Type B pancreatic cell (in vitro differentiated cells): ENCODE measurements at regions not wholly inside any gene's neighbourhood (a gene's known extent, or its start where the extent isn't known, plus 50 kb on each side); places are given as distances from the start of the nearest gene placed in this dataset.

Experiments
- DNase-seq: peaks from one replicate; pipeline ENCODE4 v3.0.0; 2021; ENCODE audit warnings: mixed read lengths; ENCODE audit not compliant: unreplicated experiment; ENCODE audit errors: extremely low spot score
- H3K27ac Mint-ChIP-seq: 2 replicates; pipeline ENCODE4 v1.8.0; 2021; ENCODE audit warnings: mild to moderate bottlenecking, mixed read lengths
- H3K27me3 Mint-ChIP-seq: 2 replicates; pipeline ENCODE4 v1.8.0; 2021; ENCODE audit warnings: mixed read lengths
- H3K36me3 Mint-ChIP-seq: 2 replicates; pipeline ENCODE4 v1.8.0; 2021; ENCODE audit warnings: mixed read lengths
- H3K4me1 Mint-ChIP-seq: one replicate; pipeline ENCODE4 v1.8.0; 2021; ENCODE audit warnings: mixed read lengths; ENCODE audit not compliant: unreplicated experiment
- H3K4me3 Mint-ChIP-seq: 2 replicates; pipeline ENCODE4 v1.8.0; 2021; ENCODE audit warnings: mild to moderate bottlenecking, mixed read lengths
- H3K9me3 Mint-ChIP-seq: 2 replicates; pipeline ENCODE4 v1.8.0; 2021; ENCODE audit warnings: mixed read lengths
- TF ChIP-seq, protein P1 (sequence below): fragments of 200-600 bp; sonication (generic); conservative IDR thresholded peaks from 2 replicates; pipeline ENCODE4 v1.5.0; 2021; ENCODE audit warnings: antibody characterized with exemption, mild to moderate bottlenecking

DNA sequence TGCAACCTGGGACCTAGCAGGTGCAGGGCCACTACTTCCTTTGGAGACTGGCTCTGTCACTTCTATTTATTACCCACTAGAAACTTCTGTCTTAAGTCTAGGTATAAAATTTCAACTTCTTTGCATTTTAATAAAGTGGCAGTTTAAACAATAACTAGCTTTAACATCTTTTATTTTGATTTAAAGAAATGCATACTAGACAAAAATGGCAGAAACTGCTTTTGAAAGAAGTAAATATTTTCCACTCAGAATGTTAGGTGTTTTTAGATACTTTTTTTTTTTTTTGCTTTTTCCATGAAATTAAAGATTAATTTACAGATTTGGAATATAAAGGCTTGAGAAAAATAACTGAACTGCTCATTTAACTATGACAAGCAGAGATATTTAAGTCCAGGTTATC is 1477.6 kb downstream of the KCNT2 start:
- no peaks in the 10 kb centered on the region for H3K4me1 Mint-ChIP-seq
- TF ChIP-seq, protein P1, sequence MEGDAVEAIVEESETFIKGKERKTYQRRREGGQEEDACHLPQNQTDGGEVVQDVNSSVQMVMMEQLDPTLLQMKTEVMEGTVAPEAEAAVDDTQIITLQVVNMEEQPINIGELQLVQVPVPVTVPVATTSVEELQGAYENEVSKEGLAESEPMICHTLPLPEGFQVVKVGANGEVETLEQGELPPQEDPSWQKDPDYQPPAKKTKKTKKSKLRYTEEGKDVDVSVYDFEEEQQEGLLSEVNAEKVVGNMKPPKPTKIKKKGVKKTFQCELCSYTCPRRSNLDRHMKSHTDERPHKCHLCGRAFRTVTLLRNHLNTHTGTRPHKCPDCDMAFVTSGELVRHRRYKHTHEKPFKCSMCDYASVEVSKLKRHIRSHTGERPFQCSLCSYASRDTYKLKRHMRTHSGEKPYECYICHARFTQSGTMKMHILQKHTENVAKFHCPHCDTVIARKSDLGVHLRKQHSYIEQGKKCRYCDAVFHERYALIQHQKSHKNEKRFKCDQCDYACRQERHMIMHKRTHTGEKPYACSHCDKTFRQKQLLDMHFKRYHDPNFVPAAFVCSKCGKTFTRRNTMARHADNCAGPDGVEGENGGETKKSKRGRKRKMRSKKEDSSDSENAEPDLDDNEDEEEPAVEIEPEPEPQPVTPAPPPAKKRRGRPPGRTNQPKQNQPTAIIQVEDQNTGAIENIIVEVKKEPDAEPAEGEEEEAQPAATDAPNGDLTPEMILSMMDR, result no peak
- no peaks in the 10 kb centered on the region for H3K36me3 Mint-ChIP-seq

DNA sequence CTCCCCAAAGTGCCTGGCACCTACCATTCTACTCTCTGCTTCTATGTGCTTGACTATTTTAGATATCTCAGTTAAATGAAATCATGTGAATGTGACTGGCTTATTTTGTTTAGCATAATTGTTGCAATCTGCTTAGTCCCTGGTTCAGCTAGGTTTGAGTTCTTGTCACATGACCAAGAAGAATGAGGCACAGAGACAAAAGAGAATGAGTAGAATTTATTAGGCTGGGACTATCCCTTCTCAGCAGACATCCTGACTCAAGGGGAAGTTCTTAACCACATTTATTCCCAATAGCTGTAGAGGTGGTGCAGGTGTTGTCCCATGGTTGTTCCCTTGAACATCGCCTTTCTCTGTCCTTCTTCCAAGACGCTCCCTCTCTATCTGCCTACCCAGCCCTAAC is 1485.7 kb downstream of the KCNT2 start:
- no peaks in the 10 kb centered on the region for H3K27me3 Mint-ChIP-seq
- no peaks in the 10 kb centered on the region for H3K36me3 Mint-ChIP-seq
- H3K27ac Mint-ChIP-seq, result no peak overlapping the region
- no peak for DNase-seq
- H3K4me3 Mint-ChIP-seq, result no peak overlapping the region
- no peaks in the 10 kb centered on the region for H3K9me3 Mint-ChIP-seq
- H3K4me1 Mint-ChIP-seq, result no peaks in the 10 kb centered on the region
- TF ChIP-seq, protein P1, result no peak

More for the DNA sequence above, 1477.6 kb downstream of the KCNT2 start:
- Mint-ChIP-seq H3K27me3 (no peaks in the 10 kb centered on the region), H3K27ac (no peak overlapping the region), H3K9me3 (no peaks in the 10 kb centered on the region), H3K4me3 (no peak overlapping the region)
- DNase-seq, result no peak

DNA sequence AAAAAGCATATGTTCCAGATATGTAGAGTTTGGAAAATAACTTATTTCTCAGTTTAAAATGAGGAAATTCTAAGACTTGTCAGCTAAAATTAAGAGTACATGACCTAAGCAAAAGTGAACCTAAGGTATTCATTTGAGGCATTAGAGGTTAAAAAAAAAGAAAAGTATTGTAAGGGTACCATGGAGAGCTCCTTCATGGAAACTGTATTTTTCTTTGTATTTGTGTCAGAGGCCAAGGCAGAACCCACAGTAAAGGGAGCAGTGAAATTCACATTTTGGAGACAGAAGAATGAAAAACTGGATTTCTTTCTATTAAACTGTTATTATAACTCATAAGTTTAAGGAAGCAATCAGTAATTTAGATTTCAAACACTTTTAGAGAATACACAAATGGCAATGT is 1494.8 kb downstream of the KCNT2 start:
- Mint-ChIP-seq H3K27ac (no peak overlapping the region), H3K4me1 (no peaks in the 10 kb centered on the region), H3K36me3 (no peaks in the 10 kb centered on the region), H3K4me3 (no peak overlapping the region), H3K27me3 (no peaks in the 10 kb centered on the region), H3K9me3 (no peaks in the 10 kb centered on the region)
- DNase-seq, result no peak
- TF ChIP-seq, protein P1, result no peak

DNA sequence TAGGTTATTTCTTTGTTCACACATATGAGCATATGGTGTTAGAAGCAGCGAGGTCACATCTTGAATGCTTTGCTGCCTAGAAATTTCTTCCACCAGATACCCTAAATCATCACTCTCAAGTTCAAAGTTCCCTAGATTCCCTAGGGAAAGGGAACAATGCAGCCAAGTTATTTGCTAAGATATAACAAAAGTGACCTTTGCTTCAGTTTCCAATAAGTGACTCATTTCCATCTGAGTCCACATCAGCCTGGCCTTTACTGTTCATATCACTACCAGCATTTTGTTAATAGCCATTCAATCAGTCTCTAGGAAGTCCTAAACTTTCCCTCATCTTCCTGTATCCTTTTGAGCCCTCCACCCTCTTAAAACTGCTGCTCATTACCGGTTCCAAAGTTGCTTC is 1502.5 kb downstream of the KCNT2 start:
- Mint-ChIP-seq H3K36me3 (no peaks in the 10 kb centered on the region), H3K27ac (no peak overlapping the region), H3K4me1 (no peaks in the 10 kb centered on the region), H3K9me3 (peaks cover 7% of the 10 kb centered on the region), H3K27me3 (no peaks in the 10 kb centered on the region), H3K4me3 (no peak overlapping the region)
- no peak for DNase-seq
- TF ChIP-seq, protein P1, result no peak

DNA sequence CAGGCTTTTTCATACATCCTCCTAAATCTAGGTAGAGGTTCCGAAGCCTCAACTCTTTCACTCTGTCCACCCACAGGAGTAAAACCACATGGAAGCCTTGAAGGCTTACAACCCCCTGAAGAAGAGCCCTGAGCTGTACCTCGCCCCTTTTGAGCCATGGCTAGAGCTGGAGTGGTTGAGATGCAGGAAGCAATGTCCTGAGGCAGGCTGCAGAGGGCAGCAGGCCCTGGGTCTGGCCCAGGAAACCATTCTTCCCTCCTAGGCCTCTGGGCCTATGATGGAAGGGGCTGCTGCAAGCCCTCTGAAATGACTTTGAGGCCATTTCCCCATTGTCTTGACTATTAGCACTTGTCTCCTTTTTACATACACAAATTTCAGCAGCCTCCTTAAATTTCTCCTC is 1503.0 kb downstream of the KCNT2 start:
- H3K4me1 Mint-ChIP-seq, result no peaks in the 10 kb centered on the region
- no peaks in the 10 kb centered on the region for H3K27me3 Mint-ChIP-seq
- H3K9me3 Mint-ChIP-seq, result peaks cover 7% of the 10 kb centered on the region
- TF ChIP-seq, protein P1, result no peak
- no peak overlapping the region for H3K4me3 Mint-ChIP-seq
- no peaks in the 10 kb centered on the region for H3K36me3 Mint-ChIP-seq
- no peak overlapping the region for H3K27ac Mint-ChIP-seq
- no peak for DNase-seq

DNA sequence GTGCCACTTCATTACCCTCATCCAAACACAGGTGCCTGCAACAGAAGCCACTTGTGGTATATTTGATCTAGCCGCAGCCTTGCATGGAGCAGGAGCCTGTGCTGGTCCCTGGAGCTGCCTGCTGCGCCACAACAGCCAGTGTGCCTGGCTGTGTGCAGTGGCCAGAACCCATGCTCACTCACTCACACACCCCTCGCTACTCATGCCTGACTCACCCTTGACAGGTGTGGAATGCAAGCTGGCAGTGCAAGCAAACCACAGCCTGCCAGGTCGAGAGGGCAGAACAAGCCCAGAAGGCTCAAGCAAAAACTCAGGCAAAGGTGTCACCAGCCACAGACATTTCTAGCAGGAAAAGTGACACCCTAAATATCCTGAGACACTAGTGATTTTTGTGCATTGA is 1510.9 kb downstream of the KCNT2 start:
- TF ChIP-seq, protein P1, result no peak
- no peaks in the 10 kb centered on the region for H3K4me1 Mint-ChIP-seq
- H3K36me3 Mint-ChIP-seq, result no peaks in the 10 kb centered on the region
- H3K27me3 Mint-ChIP-seq, result no peaks in the 10 kb centered on the region
- no peaks in the 10 kb centered on the region for H3K9me3 Mint-ChIP-seq
- H3K27ac Mint-ChIP-seq, result no peak overlapping the region
- no peak overlapping the region for H3K4me3 Mint-ChIP-seq
- DNase-seq, result no peak
